Right atrium auricular region (tissue), 2 donors: ENCODE measurements at regions not wholly inside any gene's neighbourhood (a gene's known extent, or its start where the extent isn't known, plus 50 kb on each side); places are given as distances from the start of the nearest gene placed in this dataset.

Experiments
- DNase-seq: peaks from one replicate; pipeline ENCODE4 v3.0.0-alpha.2; 2019; ENCODE audit warnings: low spot score
- H3K27ac ChIP-seq, 2 donors: fragments of 200-600 bp; sonication (generic); 1 replicate in 1 of 2; 2 replicates in 1 of 2; pipeline ENCODE4 v1.5.1; 2016 to 2019
- H3K27me3 ChIP-seq, 2 donors: fragments of 200-600 bp; sonication (generic); one replicate each; pipeline versions ENCODE4 v1.5.1 to v1.6.0; 2017 to 2019
- H3K36me3 ChIP-seq: fragments of 200-600 bp; sonication (generic); one replicate; pipeline ENCODE4 v1.5.1; 2016
- H3K4me1 ChIP-seq, 2 donors: fragments of 200-600 bp; sonication (generic); one replicate each; pipeline versions ENCODE4 v1.5.1 to v1.6.0; 2017 to 2019
- H3K4me3 ChIP-seq, 2 donors: fragments of 200-600 bp; sonication (generic); 1 replicate in 1 of 2; 2 replicates in 1 of 2; pipeline ENCODE4 v1.5.1; 2017 to 2019; ENCODE audit warnings: mild to moderate bottlenecking in 1 of 2, moderate library complexity in 1 of 2
- H3K9me3 ChIP-seq, 2 donors: fragments of 200-600 bp; sonication (generic); one replicate each; pipeline ENCODE4 v1.5.1; 2019
- TF ChIP-seq, protein P1 (sequence below), 2 donors: fragments of 200-600 bp; sonication (generic); IDR thresholded peaks; one replicate each; pipeline ENCODE4 v1.5.1; 2019; ENCODE audit warnings: antibody characterized with exemption in 2 of 2

DNA sequence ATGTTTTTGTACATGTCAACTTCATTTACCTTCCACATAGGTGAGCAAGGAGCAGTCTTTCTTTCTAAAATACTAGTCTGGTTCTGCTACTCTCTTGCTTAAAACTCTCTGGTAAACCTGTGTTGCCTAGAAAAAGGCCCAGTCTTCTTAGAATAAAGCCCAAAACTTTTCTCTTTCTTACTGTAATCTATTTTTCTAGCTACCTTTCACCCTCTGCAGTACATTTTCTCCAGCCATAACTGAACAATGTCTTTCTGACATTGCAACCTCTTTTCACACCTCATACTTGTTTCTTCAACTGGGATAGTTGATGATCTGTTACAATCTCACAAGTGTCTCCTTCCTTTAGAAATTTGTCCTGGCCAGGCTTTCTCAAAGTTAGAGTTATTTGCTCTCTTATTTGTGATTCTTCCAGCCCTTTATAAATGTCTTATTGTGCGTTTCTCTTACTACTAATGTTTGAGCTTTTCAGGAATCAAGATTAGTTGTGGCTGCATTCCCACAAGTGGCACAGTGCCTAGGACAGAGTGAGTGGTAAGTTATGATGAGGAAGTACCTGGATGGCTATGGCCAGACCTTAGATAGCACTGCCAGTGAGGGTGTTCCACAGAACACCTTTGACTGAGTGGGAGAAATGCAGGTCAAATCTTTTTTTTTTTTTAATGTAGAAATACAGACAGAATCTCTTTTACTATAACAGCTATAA, 313.4 kb upstream of the SATB1 start:
- no peaks in the 10 kb centered on the region for H3K27me3 ChIP-seq

DNA sequence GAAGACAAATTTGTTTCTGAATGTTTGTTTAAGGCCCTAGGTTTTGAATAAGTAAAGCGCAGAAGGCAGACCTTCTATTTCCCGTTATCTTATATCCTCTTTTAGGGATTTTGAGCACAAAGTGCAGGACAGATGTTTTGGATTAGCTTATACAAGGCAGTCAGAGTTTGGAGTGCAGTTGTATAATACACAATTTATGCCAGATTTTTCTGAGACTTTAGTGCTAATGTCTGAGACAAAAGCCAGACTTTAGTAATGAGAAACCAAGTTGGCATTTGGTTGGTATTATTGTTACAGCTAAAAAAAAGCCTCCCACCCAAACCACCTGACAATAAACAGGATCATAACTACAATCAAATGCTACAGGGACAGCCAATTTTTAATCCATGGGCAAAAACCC, 309.9 kb upstream of the SATB1 start:
- TF ChIP-seq, protein P1, sequence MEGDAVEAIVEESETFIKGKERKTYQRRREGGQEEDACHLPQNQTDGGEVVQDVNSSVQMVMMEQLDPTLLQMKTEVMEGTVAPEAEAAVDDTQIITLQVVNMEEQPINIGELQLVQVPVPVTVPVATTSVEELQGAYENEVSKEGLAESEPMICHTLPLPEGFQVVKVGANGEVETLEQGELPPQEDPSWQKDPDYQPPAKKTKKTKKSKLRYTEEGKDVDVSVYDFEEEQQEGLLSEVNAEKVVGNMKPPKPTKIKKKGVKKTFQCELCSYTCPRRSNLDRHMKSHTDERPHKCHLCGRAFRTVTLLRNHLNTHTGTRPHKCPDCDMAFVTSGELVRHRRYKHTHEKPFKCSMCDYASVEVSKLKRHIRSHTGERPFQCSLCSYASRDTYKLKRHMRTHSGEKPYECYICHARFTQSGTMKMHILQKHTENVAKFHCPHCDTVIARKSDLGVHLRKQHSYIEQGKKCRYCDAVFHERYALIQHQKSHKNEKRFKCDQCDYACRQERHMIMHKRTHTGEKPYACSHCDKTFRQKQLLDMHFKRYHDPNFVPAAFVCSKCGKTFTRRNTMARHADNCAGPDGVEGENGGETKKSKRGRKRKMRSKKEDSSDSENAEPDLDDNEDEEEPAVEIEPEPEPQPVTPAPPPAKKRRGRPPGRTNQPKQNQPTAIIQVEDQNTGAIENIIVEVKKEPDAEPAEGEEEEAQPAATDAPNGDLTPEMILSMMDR (IDR thresholded peaks at IDR 0.05): no peak
- H3K36me3 ChIP-seq: no peaks in the 10 kb centered on the region
- DNase-seq: no peak
- no peak overlapping the region for H3K4me3 ChIP-seq
- no peaks in the 10 kb centered on the region for H3K27me3 ChIP-seq
- no peaks in the 10 kb centered on the region for H3K9me3 ChIP-seq
- no peaks in the 10 kb centered on the region for H3K4me1 ChIP-seq
- H3K27ac ChIP-seq: no peak overlapping the region

More for the DNA sequence above, 313.4 kb upstream of the SATB1 start:
- Histone ChIP-seq H3K9me3 (no peaks in the 10 kb centered on the region), H3K4me1 (no peaks in the 10 kb centered on the region), H3K4me3 (no peak overlapping the region), H3K27ac (no peak overlapping the region), H3K36me3 (no peaks in the 10 kb centered on the region)
- no peak for DNase-seq
- TF ChIP-seq, protein P1 (IDR thresholded peaks at IDR 0.05): no peak

DNA sequence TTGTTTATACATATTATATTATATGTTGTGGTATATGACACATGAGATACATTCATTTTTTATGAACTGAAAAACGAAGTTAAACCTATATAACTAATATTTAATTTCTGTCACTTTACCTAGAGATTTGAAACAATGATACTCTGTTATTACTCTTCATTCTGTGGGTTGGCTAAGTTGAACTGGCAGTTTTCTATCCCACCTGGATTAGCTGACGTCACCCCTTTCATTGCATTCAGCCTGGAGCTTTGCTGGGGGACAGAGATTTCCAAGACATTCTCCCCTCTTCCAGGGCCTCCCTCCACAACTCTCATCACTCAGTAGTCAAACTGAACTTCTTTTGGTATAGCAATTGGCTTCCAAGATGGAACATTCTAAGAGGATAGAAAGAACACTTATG, 309.2 kb upstream of the SATB1 start:
- no peaks in the 10 kb centered on the region for H3K27me3 ChIP-seq
- H3K9me3 ChIP-seq: no peaks in the 10 kb centered on the region
- H3K27ac ChIP-seq: no peak overlapping the region
- no peaks in the 10 kb centered on the region for H3K4me1 ChIP-seq
- H3K4me3 ChIP-seq: no peak overlapping the region
- no peaks in the 10 kb centered on the region for H3K36me3 ChIP-seq
- DNase-seq: no peak
- TF ChIP-seq, protein P1 (IDR thresholded peaks at IDR 0.05): no peak

DNA sequence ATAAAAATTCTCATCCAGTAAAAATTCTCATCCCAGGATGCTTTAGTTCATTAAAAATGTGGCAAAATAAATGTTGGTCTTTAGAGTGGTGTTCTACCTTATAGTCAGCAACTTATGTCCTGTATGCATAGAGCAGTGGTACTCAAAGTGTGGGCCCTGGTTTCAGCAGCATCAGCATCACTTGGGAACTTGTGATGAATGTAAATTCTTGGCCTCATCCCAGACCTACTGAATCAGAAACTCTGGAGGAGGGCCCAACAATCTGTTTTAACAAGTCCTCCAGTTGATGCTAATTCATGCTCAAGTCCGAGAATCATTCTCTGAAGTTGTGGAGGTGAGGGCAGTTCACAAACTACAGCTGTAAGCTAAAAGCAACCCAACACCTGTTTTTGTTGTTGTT, 307.3 kb upstream of the SATB1 start:
- Histone ChIP-seq H3K36me3 (no peaks in the 10 kb centered on the region), H3K4me3 (no peak overlapping the region), H3K27me3 (no peaks in the 10 kb centered on the region), H3K9me3 (no peaks in the 10 kb centered on the region), H3K4me1 (no peaks in the 10 kb centered on the region), H3K27ac (no peak overlapping the region)
- DNase-seq: no peak
- TF ChIP-seq, protein P1 (IDR thresholded peaks at IDR 0.05): no peak

DNA sequence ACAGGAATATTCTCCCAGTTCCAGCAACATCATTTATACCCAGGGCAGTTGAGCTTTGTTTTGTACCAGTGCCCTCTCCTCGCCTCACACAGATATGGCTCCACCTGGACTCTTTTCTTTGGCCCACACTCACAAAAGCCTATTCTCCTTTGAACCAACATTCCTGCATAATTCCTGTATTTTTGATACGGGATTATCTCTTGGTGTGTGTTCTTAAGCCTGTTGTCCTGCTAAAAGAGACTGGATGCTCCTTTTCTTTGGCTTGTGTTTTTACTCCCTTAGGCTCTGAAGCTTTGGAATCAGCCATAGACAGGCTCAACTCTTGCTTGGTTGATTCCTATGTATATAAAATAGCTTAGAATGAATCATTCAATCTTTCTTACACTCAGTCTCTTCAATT, 305.4 kb upstream of the SATB1 start:
- TF ChIP-seq, protein P1 (IDR thresholded peaks at IDR 0.05): no peak
- no peaks in the 10 kb centered on the region for H3K36me3 ChIP-seq
- DNase-seq: no peak
- H3K4me1 ChIP-seq: no peaks in the 10 kb centered on the region
- no peaks in the 10 kb centered on the region for H3K9me3 ChIP-seq
- no peak overlapping the region for H3K27ac ChIP-seq
- no peak overlapping the region for H3K4me3 ChIP-seq
- no peaks in the 10 kb centered on the region for H3K27me3 ChIP-seq

DNA sequence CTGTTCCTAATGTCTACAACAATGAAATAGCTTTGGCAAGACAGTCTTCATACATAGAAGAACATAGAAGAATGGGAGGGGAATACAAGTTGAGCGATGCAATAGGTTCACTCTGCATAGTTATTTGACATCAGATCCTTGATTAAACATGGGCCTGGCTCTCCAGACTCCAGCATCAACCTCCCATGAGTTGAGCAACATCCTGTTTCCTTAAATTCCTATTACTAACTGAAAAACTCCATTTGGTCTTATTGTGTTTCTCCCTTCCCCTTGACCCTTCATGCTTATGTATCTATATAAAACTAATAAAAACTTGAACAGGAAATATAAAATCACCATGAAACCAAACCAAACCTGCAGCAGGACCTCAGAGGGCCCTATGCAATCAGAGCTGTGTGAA, 304.5 kb upstream of the SATB1 start:
- TF ChIP-seq, protein P1 (IDR thresholded peaks at IDR 0.05): no peak
- Histone ChIP-seq H3K36me3 (no peaks in the 10 kb centered on the region), H3K4me3 (no peak overlapping the region), H3K9me3 (no peaks in the 10 kb centered on the region), H3K27me3 (no peaks in the 10 kb centered on the region), H3K27ac (no peak overlapping the region), H3K4me1 (no peaks in the 10 kb centered on the region)
- no peak for DNase-seq
